KMS-11 (cell line): ENCODE measurements at regions not wholly inside any gene's neighbourhood (a gene's known extent, or its start where the extent isn't known, plus 50 kb on each side); places are given as distances from the start of the nearest gene placed in this dataset.
"Not testable (repeated sequence)": the region's sequence is repeated elsewhere in the genome, so short reads cannot be mapped to it uniquely, and the experiment has no call there.

Experiments used
- H2AFZ ChIP-seq: fragments of 200-600 bp; sonication (generic); 2 replicates; pipeline ENCODE4 v1.6.1; 2016; ENCODE audit warnings: antibody characterized with exemption, mixed run types, low read depth
- H3K27ac ChIP-seq: fragments of 200-600 bp; sonication (generic); 2 replicates; pipeline ENCODE4 v1.6.1; 2016; ENCODE audit warnings: mild to moderate bottlenecking, mixed run types
- H3K27me3 ChIP-seq: fragments of 200-600 bp; sonication (generic); 2 replicates; pipeline ENCODE4 v1.6.1; 2017; ENCODE audit warnings: mild to moderate bottlenecking, low read depth, mixed run types, moderate library complexity; ENCODE audit not compliant: insufficient read depth
- H3K36me3 ChIP-seq: fragments of 200-600 bp; sonication (generic); 2 replicates; pipeline ENCODE4 v1.6.1; 2017; ENCODE audit warnings: mild to moderate bottlenecking, mixed run types; ENCODE audit not compliant: insufficient read depth
- H3K4me1 ChIP-seq: fragments of 200-600 bp; sonication (generic); 2 replicates; pipeline ENCODE4 v1.6.1; 2016; ENCODE audit warnings: mild to moderate bottlenecking, low read depth, mixed run types; ENCODE audit not compliant: poor library complexity, severe bottlenecking
- H3K4me2 ChIP-seq: fragments of 200-600 bp; sonication (generic); 2 replicates; pipeline ENCODE4 v1.7.0; 2016; ENCODE audit warnings: mild to moderate bottlenecking, mixed run types
- H3K4me3 ChIP-seq: fragments of 200-600 bp; sonication (generic); IDR thresholded peaks from 2 replicates; pipeline ENCODE4 v1.6.1; 2017; ENCODE audit warnings: low read depth, low read length, mixed read lengths; ENCODE audit not compliant: insufficient read depth
- H3K79me2 ChIP-seq: fragments of 200-600 bp; sonication (generic); 2 replicates; pipeline ENCODE4 v1.6.1; 2016; ENCODE audit warnings: low read depth, mixed run types; ENCODE audit not compliant: insufficient read depth
- H3K9ac ChIP-seq: fragments of 200-600 bp; sonication (generic); 2 replicates; pipeline ENCODE4 v1.6.1; 2016; ENCODE audit warnings: mild to moderate bottlenecking, mixed run types
- H4K20me1 ChIP-seq: fragments of 200-600 bp; sonication (generic); 2 replicates; pipeline ENCODE4 v1.6.1; 2016; ENCODE audit warnings: mild to moderate bottlenecking, mixed run types; ENCODE audit not compliant: insufficient read depth
- CTCF ChIP-seq: fragments of 200-600 bp; sonication (generic); conservative IDR thresholded peaks from 2 replicates; pipeline ENCODE4 v1.6.1; 2017; ENCODE audit warnings: low read depth, mild to moderate bottlenecking, antibody characterized with exemption, low read length, moderate library complexity, mixed read lengths

DNA sequence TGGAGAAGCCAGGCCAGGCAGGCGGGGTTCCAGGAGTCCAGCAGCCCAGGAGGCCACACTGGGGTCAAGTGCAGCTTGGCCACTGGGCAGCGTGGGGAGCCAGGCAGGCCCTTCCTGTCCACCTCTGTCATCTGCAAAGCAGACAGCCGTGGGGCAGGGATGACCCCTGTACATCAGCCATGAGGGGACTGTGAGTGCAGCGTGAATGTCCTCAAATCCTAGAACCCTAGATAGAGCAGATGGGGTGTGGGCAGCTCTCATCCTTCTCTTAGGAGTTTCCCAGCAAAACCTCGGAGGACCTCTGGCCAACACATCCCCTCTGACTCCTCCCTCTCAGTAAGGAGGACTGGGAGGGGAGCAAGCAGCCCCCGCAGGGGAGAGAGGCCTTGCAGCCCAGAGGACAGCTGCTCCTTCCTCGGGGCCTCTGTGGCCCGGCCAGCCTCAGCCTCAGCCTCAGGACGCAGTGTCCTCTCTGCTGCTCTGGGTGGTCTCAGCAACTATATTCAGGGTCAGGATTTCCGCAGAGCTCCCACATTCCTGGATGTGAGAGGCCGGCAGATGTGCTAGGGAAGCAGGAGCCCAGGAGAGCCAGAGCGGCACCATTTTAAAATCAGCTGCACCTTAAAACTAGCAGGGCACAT is 820.5 kb downstream of the BRD1 start:
- Histone ChIP-seq H3K36me3 (no peaks in the 10 kb centered on the region), H3K4me3 (no peak overlapping the region), H3K27me3 (no peaks in the 10 kb centered on the region), H4K20me1 (no peaks in the 10 kb centered on the region), H3K4me1 (no peaks in the 10 kb centered on the region), H3K79me2 (no peaks in the 10 kb centered on the region), H3K27ac (no peak overlapping the region), H3K9ac (no peak overlapping the region), H3K4me2 (no peak overlapping the region), H2AFZ (no peak overlapping the region)
- TF ChIP-seq CTCF, result no peak

DNA sequence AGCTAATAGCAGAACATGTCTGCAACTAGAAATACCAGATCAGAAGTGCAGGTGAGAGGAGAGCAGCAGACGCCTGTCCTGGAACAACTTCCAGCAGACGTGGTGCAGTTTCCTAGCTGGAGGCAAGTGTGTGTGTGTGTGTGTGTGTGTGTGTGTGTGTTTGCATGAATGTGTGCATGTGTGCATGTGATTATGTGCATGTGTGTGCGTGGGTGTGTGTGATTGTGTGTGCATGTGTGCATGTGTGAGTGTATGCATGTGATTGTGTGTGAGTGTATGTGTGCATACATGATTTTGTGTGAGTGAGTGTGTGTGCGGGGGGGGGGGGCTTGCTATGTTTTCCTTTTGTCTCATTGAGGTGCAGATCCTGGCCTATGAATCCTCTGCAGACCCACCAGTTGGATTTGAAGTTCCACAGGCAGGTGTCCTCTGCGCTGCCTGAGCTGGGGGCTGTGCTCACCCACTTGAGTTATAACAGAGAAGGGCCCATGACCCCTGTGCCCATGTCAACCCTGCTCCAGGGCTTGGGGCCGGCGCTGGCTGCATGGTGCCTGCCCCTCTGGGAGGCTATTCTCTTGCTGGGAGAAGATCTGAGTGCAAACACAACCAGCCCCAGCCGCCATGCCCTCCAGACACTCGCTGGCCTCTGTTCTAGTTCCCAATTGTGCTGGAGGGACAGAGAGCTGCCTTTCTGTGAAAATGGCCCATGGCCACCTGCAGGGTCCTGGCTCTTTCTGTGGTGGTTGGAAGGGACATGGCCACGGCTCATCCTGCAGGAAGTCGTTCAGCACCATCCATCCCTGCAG is 821.3 kb downstream of the BRD1 start:
- Histone ChIP-seq H3K36me3 (no peaks in the 10 kb centered on the region), H3K9ac (no peak overlapping the region), H3K4me2 (no peak overlapping the region), H3K79me2 (no peaks in the 10 kb centered on the region), H3K27me3 (no peaks in the 10 kb centered on the region), H3K4me3 (no peak overlapping the region), H3K4me1 (no peaks in the 10 kb centered on the region), H4K20me1 (no peaks in the 10 kb centered on the region), H3K27ac (no peak overlapping the region), H2AFZ (no peak overlapping the region)
- no peak for TF ChIP-seq CTCF

DNA sequence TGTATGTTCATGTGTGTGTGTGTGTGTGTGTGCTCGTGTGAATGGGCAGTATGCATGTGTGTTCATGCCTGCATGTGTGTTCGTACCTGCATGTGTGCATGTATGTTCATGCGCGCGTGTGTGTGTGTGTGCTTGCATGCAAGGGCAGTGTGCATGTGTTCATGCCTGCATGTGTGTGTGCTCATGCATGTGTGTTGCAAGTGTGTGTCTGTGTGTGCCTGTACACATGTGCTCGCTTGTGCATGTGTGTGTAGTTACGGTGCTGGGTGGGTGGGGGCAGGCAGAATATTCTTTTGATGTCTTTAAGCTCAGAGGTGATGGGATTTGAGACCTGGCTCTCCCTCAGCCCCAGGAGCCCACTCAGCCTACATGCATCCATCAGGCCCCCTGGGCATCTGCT is 822.1 kb downstream of the BRD1 start:
- Histone ChIP-seq H3K27me3 (no peaks in the 10 kb centered on the region; the same call in 1 of the 2 replicates), H3K79me2 (no peaks in the 10 kb centered on the region), H3K4me1 (no peaks in the 10 kb centered on the region), H3K4me2 (no peak overlapping the region), H3K27ac (no peak overlapping the region), H4K20me1 (no peaks in the 10 kb centered on the region), H3K9ac (no peak overlapping the region), H3K4me3 (no peak overlapping the region), H3K36me3 (no peaks in the 10 kb centered on the region), H2AFZ (no peak overlapping the region)
- TF ChIP-seq CTCF, result no peak

DNA sequence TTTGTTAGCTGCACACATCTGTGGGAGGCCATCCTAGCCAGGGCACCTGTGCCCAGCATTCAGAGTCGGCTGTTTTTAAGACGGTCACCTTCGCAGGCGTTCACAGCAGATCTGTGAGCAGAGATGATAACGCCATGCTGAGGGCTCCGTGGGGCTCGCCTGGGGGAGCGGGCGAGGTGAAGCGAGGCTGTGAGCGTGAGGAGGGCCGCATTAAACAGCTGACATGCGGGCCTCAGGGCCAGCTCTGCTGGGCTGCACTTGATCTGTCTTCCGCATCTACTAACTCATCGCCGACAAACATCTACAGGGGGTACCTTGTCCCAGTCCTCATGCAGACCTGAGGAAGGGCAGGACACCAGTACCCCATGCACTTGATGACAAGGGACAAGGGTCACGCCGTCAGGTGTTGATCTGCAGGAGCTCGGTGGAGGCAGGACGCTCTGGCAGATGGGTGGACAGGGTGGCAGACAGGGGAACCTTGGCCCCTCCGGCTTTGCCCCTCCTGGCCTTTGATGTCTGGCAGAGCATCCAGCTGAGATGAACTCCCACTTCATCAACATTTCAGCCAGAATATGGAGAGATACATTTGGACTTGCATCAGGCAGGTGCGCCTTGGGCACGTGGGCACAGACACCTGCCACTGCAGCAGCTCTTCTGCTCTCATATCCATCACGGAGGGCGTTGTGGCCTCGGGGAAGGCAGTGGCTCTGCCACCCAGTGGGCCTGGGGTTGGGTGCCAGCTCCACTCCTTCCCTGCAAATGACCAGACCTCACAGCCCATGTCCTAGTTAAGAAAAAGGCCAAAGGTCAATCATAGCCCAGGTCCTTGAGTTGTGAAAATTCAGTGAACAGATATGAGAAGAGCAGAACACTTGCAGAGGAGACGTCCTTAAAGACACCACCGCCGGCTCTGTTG is 822.9 kb downstream of the BRD1 start:
- Histone ChIP-seq H4K20me1 (no peaks in the 10 kb centered on the region), H3K9ac (no peak overlapping the region), H3K27me3 (no peaks in the 10 kb centered on the region; the same call in 1 of the 2 replicates), H3K36me3 (no peaks in the 10 kb centered on the region), H3K4me1 (no peaks in the 10 kb centered on the region), H3K79me2 (no peaks in the 10 kb centered on the region), H2AFZ (no peak overlapping the region), H3K4me2 (no peak overlapping the region), H3K27ac (no peak overlapping the region), H3K4me3 (no peak overlapping the region)
- no peak for TF ChIP-seq CTCF

- H3K27me3 ChIP-seq, H3K27ac ChIP-seq, H2AFZ ChIP-seq, H4K20me1 ChIP-seq, H3K36me3 ChIP-seq, H3K4me3 ChIP-seq, H3K79me2 ChIP-seq, H3K9ac ChIP-seq, H3K4me1 ChIP-seq, H3K4me2 ChIP-seq: not testable (repeated sequence)
Observed at GRCh38 chr22:48997605-48998004, 830.1 kb downstream of the BRD1 start.
